K562 (cell line): ENCODE measurements at regions not wholly inside any gene's neighbourhood (a gene's known extent, or its start where the extent isn't known, plus 50 kb on each side); places are given as distances from the start of the nearest gene placed in this dataset.

Experiments
- ADNP ChIP-seq: fragments of 200-800 bp; sonication (Bioruptor generic); IDR thresholded peaks from 2 replicates; pipeline ENCODE4 v1.6.1; 2016; ENCODE audit warnings: missing genetic modification characterization, missing compliant biosample characterization
- ARID1B ChIP-seq: fragments of 450-650 bp; IDR thresholded peaks from 2 replicates; pipeline ENCODE4 v1.6.1; 2016; ENCODE audit warnings: antibody characterized with exemption, mild to moderate bottlenecking, inconsistent platforms
- CEBPG ChIP-seq, 3 experiments: fragments of 200-800 bp in 1 of 3; sonication (Bioruptor generic) in 1 of 3; sonication (generic) in 1 of 3; formaldehyde crosslinking in 1 of 3; IDR thresholded peaks in 2 of 3; conservative IDR thresholded peaks in 1 of 3; 2 replicates each; pipeline versions ENCODE4 v1.6.1 to v1.8.0; 2016 to 2022; ENCODE audit warnings: missing compliant biosample characterization in 2 of 3, missing genetic modification characterization in 2 of 3, mild to moderate bottlenecking in 1 of 3, missing genetic modification reagents in 1 of 3
- DACH1 ChIP-seq: fragments of 450-650 bp; IDR thresholded peaks from 2 replicates; pipeline ENCODE4 v1.6.1; 2018; ENCODE audit not compliant: partially characterized antibody
- HMG20A ChIP-seq: fragments of 450-650 bp; formaldehyde crosslinking; conservative IDR thresholded peaks from 2 replicates; pipeline ENCODE4 v1.4.0; 2020; ENCODE audit warnings: mild to moderate bottlenecking, mixed read lengths
- L3MBTL2 ChIP-seq: fragments of 450-650 bp; IDR thresholded peaks from 2 replicates; pipeline ENCODE4 v1.6.1; 2016; ENCODE audit warnings: mild to moderate bottlenecking, moderate library complexity
- LEF1 ChIP-seq: fragments of 450-650 bp; IDR thresholded peaks from 2 replicates; pipeline ENCODE4 v1.6.1; 2016; ENCODE audit warnings: mild to moderate bottlenecking
- MECOM ChIP-seq: fragments of 250-450 bp; sonication (Bioruptor Pico); IDR thresholded peaks from 2 replicates; pipeline ENCODE4 v1.8.0; 2022; ENCODE audit warnings: inconsistent platforms
- MYC ChIP-seq, 2 experiments: fragments of 250-450 bp in 1 of 2; sonication (Bioruptor Pico) in 1 of 2; IDR thresholded peaks; 2 replicates each; pipeline versions ENCODE4 v1.5.1 to v1.6.1; 2012 to 2021; ENCODE audit warnings: low read depth in 2 of 2, borderline replicate concordance in 1 of 2, improper control_type of control experiment in 1 of 2, low read length in 1 of 2, mild to moderate bottlenecking in 1 of 2, moderate library complexity in 1 of 2
- NCOR1 ChIP-seq: fragments of 450-650 bp; IDR thresholded peaks from 2 replicates; pipeline ENCODE4 v1.6.1; 2016; ENCODE audit warnings: mild to moderate bottlenecking, moderate library complexity
- NFE2 ChIP-seq: IDR thresholded peaks from 2 replicates; pipeline ENCODE4 v1.6.1; 2014; ENCODE audit warnings: antibody characterized with exemption, low read depth
- OTX1 ChIP-seq: fragments of 450-650 bp; formaldehyde crosslinking; IDR thresholded peaks from 2 replicates; pipeline ENCODE4 v1.4.0; 2022; ENCODE audit warnings: mild to moderate bottlenecking
- PHB ChIP-seq: fragments of 250-450 bp; sonication (Bioruptor Pico); IDR thresholded peaks from 2 replicates; pipeline ENCODE4 v1.5.0; 2021
- RNF2 ChIP-seq: sonication (generic); IDR thresholded peaks from 2 replicates; pipeline ENCODE4 v1.6.1; 2016
- SMAD1 ChIP-seq: fragments of 150-350 bp; IDR thresholded peaks from 2 replicates; pipeline ENCODE4 v1.6.1; 2014; ENCODE audit warnings: low read length, low read depth; ENCODE audit not compliant: partially characterized antibody
- SRF ChIP-seq, 2 experiments: fragments of 250-450, 450-650 bp in 1 of 2; sonication (Bioruptor Pico) in 1 of 2; sonication (generic) in 1 of 2; formaldehyde crosslinking; IDR thresholded peaks; 2 replicates each; pipeline versions ENCODE4 v1.5.0 to v1.5.1; 2020 to 2022; ENCODE audit warnings: mild to moderate bottlenecking in 1 of 2, missing genetic modification reagents in 1 of 2
- ZNF41 ChIP-seq: fragments of 250-450 bp; sonication (Bioruptor Pico); conservative IDR thresholded peaks from 2 replicates; pipeline ENCODE4 v1.4.0; 2020; ENCODE audit warnings: mild to moderate bottlenecking
- ZNF507 ChIP-seq: conservative IDR thresholded peaks from 2 replicates; pipeline ENCODE4 v1.6.1; 2017; ENCODE audit warnings: missing genetic modification characterization, missing compliant biosample characterization
- ZNF584 ChIP-seq: fragments of 200-800 bp; sonication (Bioruptor generic); IDR thresholded peaks from 2 replicates; pipeline ENCODE4 v1.6.1; 2016; ENCODE audit warnings: low read depth, mild to moderate bottlenecking, missing genetic modification characterization, missing compliant biosample characterization
- TF ChIP-seq, protein P1 (sequence below): fragments of 450-650 bp; conservative IDR thresholded peaks from 2 replicates; pipeline ENCODE4 v1.6.1; 2016; ENCODE audit warnings: missing genetic modification characterization, low read depth, mild to moderate bottlenecking, missing compliant biosample characterization, moderate library complexity
- TF ChIP-seq, protein P2 (sequence below): fragments of 450-650 bp; formaldehyde crosslinking; IDR thresholded peaks from 2 replicates; pipeline ENCODE4 v1.4.0; 2022; ENCODE audit warnings: mild to moderate bottlenecking, moderate library complexity
- TF ChIP-seq, protein P3 (sequence below): fragments of 450-650 bp; IDR thresholded peaks from 2 replicates; pipeline ENCODE4 v1.6.1; 2016
- TF ChIP-seq, protein P4 (sequence below): fragments of 450-650 bp; formaldehyde crosslinking; IDR thresholded peaks from 2 replicates; pipeline ENCODE4 v1.4.0; 2020; ENCODE audit warnings: mild to moderate bottlenecking, moderate library complexity

DNA sequence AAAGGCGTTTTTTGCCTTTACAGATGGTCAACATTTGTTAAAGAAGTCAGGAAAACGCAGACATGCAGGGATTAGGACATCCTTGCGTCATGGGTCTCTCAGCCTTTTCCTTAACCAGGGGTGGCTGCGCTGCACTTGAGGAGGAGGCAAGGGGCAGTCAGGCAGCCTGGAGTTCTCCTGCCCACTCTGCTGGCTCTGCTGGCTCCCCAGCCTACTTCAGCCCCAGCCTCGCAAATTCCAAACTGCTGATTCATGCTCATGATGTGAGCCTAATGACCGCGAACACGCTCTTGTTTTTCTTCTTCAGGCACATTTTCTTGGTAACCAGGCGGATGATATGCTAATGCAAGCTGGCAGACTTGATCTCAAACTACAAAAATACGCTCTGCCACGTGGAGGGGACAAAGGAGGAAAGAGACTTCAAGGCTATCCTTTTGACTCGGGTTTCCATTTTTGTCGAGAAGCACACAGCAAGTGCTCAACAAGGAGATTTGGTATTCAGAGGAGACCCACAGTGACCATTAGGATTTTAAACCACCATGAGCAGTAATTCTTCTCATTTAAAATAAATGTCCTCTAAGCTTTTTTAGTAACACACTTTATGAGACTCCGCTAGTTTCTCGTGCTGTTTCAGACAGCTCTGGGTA is 290.3 kb upstream of the STXBP5 start (continued):
- peak; percentile 68; the same call in 1 of the 2 replicates for TF ChIP-seq CEBPG (CRISPR knock-in tag; IDR thresholded peaks at IDR 0.05)
- TF ChIP-seq CEBPG (tag; conservative IDR thresholded peaks at IDR 0.05 in 1 of 2, IDR thresholded peaks at IDR 0.05 in 1 of 2) = peak; percentile 85 to 94
- TF ChIP-seq ZNF584 (CRISPR knock-in tag) = peak; percentile 92
- peak; percentile 39 for TF ChIP-seq SMAD1
- TF ChIP-seq, protein P1, sequence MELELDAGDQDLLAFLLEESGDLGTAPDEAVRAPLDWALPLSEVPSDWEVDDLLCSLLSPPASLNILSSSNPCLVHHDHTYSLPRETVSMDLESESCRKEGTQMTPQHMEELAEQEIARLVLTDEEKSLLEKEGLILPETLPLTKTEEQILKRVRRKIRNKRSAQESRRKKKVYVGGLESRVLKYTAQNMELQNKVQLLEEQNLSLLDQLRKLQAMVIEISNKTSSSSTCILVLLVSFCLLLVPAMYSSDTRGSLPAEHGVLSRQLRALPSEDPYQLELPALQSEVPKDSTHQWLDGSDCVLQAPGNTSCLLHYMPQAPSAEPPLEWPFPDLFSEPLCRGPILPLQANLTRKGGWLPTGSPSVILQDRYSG = peak; percentile 95
- peak; percentile 94 for TF ChIP-seq L3MBTL2
- TF ChIP-seq LEF1 = peak; percentile 70
- peak; percentile 72 for TF ChIP-seq ZNF41
- no peak for TF ChIP-seq ZNF507 (tag)
- TF ChIP-seq RNF2 = peak; percentile 61; the same call in 1 of the 2 replicates
- TF ChIP-seq ARID1B = peak; percentile 28
- TF ChIP-seq SRF (CRISPR knock-in tag; IDR thresholded peaks at IDR 0.05) = peak in 1 of 2 experiments; percentile 53; a peak in 1 of 4 replicates
- TF ChIP-seq, protein P2, sequence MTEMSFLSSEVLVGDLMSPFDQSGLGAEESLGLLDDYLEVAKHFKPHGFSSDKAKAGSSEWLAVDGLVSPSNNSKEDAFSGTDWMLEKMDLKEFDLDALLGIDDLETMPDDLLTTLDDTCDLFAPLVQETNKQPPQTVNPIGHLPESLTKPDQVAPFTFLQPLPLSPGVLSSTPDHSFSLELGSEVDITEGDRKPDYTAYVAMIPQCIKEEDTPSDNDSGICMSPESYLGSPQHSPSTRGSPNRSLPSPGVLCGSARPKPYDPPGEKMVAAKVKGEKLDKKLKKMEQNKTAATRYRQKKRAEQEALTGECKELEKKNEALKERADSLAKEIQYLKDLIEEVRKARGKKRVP (CRISPR knock-in tag) = 0 out of 2 replicates have a peak, but pooled peaks have one; percentile 49
- TF ChIP-seq ADNP (tag) = peak; percentile 17; the same call in 1 of the 2 replicates
- TF ChIP-seq OTX1 (CRISPR knock-in tag) = peak; percentile 92
- TF ChIP-seq MECOM (CRISPR knock-in tag) = no peak; the same call in 1 of the 2 replicates
- peak; percentile 80 for TF ChIP-seq MYC (IDR thresholded peaks at IDR 0.05; ENCODE audit: low read depth, low read length)
- TF ChIP-seq MYC (CRISPR knock-in tag; IDR thresholded peaks at IDR 0.05; ENCODE audit: borderline replicate concordance, low read depth) = 0 out of 2 replicates have a peak, but pooled peaks have one; percentile 44
- TF ChIP-seq PHB = no peak
- peak; percentile 21; the same call in 1 of the 2 replicates for TF ChIP-seq NCOR1
- TF ChIP-seq HMG20A (CRISPR knock-in tag) = no peak
- peak; percentile 99 for TF ChIP-seq NFE2
- TF ChIP-seq, protein P3, sequence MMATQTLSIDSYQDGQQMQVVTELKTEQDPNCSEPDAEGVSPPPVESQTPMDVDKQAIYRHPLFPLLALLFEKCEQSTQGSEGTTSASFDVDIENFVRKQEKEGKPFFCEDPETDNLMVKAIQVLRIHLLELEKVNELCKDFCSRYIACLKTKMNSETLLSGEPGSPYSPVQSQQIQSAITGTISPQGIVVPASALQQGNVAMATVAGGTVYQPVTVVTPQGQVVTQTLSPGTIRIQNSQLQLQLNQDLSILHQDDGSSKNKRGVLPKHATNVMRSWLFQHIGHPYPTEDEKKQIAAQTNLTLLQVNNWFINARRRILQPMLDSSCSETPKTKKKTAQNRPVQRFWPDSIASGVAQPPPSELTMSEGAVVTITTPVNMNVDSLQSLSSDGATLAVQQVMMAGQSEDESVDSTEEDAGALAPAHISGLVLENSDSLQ = peak; percentile 23
- TF ChIP-seq, protein P4, sequence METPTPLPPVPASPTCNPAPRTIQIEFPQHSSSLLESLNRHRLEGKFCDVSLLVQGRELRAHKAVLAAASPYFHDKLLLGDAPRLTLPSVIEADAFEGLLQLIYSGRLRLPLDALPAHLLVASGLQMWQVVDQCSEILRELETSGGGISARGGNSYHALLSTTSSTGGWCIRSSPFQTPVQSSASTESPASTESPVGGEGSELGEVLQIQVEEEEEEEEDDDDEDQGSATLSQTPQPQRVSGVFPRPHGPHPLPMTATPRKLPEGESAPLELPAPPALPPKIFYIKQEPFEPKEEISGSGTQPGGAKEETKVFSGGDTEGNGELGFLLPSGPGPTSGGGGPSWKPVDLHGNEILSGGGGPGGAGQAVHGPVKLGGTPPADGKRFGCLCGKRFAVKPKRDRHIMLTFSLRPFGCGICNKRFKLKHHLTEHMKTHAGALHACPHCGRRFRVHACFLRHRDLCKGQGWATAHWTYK (CRISPR knock-in tag) = 0 out of 2 replicates have a peak, but pooled peaks have one; percentile 53
- peak; percentile 48 for TF ChIP-seq DACH1
